ENCODE measurements at regions not wholly inside any gene's neighbourhood (a gene's known extent, or its start where the extent isn't known, plus 50 kb on each side); places are given as distances from the start of the nearest gene placed in this dataset.

- no peak for DNase-seq (ENCODE audit: low read depth in 1 of 2, low spot score in 1 of 2)
These were observed 838.0 kb upstream of the WWC1 start for GRCh38 chr5:167453246-167454030.

DNA sequence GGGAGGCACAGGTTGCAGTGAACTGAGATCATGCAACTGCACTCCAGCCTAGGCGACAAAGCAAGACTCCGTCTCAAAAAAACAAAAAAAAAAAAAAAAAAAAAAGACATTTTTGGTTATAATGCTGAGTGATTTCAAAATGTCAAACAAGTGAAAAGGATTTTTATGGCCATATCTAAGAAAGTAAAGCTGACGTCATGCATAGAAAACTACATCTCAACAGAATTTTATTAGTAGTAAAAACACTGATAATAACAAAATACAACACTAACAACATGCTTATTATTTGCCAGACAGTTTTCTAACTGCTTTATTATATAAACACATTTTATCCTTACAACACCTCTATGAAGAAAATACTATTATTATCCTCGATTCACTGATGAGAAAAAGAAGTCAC, 833.0 kb upstream of the WWC1 start:
- DNase-seq (ENCODE audit: low read depth in 1 of 2, low spot score in 1 of 2), result no peak

- DNase-seq (ENCODE audit: low read depth in 1 of 2, low spot score in 1 of 2), result no peak
These were observed 830.9 kb upstream of the WWC1 start for GRCh38 chr5:167460449-167461020.

- DNase-seq (ENCODE audit: low read depth in 1 of 2, low spot score in 1 of 2), result no peak
These were observed 827.5 kb upstream of the WWC1 start for GRCh38 chr5:167463939-167464338.

DNA sequence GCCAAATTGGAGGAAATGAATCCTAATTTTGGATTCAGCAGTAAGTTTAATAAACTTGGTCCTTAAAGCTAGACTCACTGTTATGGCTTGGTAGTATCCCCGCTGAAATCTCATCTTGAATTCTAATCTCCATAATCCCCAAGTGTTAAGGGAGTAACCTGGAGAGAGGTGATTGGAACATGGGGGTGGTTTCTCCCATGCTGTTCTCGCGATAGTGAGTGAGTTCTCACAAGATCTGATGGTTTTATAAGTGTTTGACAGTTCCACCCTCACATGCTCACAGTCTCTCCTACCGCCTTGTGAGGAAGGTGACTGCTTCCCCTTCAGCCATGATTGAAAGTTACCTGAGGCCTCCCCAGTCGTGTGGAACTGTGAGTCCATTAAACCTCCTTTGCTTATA, 824.5 kb upstream of the WWC1 start:
- no peak for DNase-seq (ENCODE audit: low read depth in 1 of 2, low spot score in 1 of 2)

DNA sequence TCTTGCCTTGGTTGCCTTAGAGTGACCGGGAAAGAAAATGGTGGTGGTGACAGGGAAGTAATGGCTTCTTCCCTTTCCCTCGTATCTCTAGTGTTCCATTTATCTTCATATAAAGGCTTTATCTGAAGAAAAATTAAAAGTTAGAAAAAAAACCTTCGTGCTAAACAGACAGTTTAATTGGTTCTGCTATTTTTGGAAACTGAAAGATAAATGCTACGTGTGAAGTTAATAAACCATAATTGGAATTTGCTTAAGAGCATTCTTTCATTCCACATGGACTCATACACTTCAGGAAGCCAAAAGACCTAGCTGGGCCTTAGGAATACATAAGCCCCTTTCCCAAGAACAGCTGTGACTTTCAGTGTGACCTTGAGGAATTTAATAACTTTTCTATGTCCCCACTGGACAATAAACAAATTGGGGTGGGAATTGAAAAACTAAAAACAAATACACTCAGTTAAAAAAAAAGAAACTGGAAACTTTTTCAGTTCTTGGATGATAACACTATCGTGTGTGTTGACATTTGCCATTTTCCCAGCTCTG, 818.8 kb upstream of the WWC1 start:
- no peak for DNase-seq (ENCODE audit: low read depth in 1 of 2, low spot score in 1 of 2)

DNA sequence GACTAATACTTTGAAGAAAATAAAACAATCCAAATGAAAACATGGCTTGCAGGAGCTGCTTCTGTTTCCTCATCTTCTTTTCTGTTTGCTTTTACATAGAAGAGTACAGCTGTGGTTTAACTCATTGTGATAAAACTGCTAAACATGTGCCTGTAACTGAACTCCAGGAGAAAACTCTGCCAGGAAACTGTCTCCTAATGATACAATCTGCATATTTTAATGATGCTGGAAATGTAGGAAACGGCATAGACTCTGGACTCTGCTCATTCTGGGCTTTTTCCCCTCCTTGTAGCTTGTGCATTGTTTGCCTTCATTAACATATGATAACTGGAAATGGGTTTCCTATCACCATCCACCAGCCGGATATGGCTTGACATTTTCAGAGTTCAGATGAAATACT, 813.3 kb upstream of the WWC1 start:
- DNase-seq (ENCODE audit: low read depth in 1 of 2, low spot score in 1 of 2), result no peak

- DNase-seq (ENCODE audit: low read depth in 1 of 2, low spot score in 1 of 2), result no peak
These were observed 811.7 kb upstream of the WWC1 start for GRCh38 chr5:167479779-167480178.

GRCh38 chr5:167481345-167481744, 810.1 kb upstream of the WWC1 start:
- DNase-seq (ENCODE audit: low read depth in 1 of 2, low spot score in 1 of 2), result no peak

DNA sequence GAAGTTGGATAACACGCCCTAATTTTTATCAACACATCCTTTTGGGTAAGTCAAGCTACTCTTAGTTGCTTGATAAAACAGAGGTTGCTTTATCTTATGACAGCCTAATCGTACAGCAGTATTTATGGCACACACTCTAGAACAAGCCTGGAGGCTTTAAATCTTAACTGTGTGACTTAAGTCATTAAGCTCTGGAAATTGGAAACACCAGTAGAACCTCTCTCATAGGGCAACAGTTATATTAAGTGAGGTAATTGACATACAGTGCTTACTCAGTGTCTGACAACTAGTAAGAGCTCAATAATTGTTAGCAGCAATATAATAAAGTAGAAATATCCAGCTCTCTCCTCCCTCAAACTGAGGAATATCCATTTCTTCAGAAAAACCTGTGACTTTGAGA, 808.9 kb upstream of the WWC1 start:
- DNase-seq (ENCODE audit: low read depth in 1 of 2, low spot score in 1 of 2), result no peak

DNA sequence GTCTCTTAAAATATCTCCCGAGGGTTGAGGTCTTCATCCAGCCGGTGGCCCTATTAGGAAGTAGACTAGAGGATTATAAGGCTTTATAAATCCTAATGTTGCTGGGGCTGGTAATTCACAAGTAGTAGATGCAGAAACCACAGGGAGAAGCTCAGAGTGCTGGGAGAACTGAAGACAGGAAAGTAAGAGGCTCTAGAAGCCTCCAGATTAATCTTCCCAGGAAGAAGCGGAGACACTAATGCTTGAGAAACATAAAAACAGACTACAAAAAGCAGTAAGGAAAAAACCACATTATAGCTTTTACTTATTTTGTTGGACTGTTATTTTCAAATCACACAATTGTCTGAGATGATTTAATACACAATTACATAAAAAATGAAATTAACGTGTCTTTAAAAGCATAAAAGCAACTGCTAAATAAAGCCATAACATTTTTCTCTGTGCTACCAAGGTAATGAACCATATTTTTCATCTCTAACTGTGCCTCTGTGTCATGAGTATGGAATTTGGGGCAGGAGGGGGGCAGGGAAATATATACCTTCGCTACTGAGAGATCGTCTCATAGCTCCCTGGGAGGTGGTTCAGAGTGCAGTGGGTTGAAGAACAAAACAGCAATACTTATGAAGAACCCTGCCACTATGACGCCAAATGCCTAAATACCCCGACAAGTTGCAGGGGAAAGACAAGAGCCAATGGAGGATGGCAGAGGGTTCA, 806.2 kb upstream of the WWC1 start:
- no peak for DNase-seq (ENCODE audit: low read depth in 1 of 2, low spot score in 1 of 2)

- DNase-seq (ENCODE audit: low read depth in 1 of 2, low spot score in 1 of 2), result no peak
These were observed 803.1 kb upstream of the WWC1 start for GRCh38 chr5:167488371-167488770.

GRCh38 chr5:167489202-167489601, 802.2 kb upstream of the WWC1 start:
- no peak for DNase-seq (ENCODE audit: low read depth in 1 of 2, low spot score in 1 of 2)

DNA sequence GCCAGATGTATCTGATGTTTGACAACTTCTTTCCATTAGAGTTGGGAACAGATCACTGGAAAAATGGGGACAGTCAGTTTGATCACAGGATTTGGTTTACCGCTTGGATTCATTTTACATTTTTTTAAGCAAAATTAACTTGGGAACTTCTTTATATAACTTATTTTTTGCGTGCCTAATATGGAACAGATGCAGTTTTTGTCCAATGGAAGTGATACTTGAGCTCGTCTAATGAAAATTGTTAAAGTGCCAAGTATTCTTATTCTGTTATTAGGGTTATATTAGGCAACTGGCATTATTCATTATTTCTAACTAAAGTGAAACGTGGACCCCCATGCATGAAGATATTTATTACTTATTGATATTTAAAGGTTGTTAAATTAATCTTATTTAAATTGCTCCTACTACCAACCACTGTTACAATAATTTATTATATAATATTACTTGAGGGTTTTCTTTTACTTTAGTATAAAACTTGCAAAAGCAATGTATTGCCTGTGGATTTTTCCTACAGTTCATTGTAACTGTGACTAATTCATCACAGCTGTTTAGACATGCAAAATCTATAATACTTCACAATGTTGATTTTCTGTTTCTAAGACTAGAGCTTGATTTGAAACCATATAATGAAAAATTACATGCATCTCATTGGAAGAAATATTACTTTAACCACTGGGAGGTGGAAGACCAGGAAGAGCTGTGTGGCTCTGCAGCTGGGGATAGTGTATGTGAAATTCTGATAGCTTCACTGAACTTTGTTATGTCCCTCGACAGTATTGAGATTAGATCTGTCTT, 787.3 kb upstream of the WWC1 start:
- DNase-seq (ENCODE audit: low read depth in 1 of 2, low spot score in 1 of 2), result no peak

DNA sequence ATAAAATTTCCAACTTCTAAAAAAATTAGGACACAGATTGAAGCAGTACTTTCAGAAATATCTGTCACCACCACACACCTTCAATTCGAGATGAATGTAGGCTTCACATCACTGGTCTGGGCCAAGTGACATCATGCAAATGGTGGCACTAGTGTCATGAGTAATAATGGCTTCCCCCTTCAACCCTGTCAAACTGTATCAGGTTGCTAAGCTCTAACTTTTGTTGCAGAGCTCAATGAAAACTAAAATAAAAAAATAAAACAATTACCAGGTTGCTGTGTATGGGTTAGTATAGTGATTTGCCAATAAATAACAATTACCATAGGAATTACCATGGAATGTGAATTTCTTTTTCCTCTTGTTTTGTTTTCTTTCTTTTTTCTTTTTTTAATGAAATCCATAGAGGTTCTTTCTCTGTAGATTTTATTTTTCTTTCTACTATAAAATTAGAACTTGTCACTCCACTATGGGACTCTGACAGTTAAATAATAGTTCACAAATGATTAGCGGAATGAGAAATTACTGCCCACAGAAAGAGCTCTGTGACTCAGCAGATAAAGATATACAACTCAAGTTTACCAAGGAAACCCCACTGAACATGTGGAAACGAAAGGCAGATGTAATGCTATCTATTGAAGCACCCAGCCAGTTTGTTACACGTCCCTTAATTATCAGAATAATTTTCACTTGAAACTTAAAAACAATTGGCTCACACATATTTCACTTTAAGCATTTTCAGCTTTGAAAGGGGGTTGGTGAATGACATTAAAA, 783.8 kb upstream of the WWC1 start:
- no peak for DNase-seq (ENCODE audit: low read depth in 1 of 2, low spot score in 1 of 2)

DNA sequence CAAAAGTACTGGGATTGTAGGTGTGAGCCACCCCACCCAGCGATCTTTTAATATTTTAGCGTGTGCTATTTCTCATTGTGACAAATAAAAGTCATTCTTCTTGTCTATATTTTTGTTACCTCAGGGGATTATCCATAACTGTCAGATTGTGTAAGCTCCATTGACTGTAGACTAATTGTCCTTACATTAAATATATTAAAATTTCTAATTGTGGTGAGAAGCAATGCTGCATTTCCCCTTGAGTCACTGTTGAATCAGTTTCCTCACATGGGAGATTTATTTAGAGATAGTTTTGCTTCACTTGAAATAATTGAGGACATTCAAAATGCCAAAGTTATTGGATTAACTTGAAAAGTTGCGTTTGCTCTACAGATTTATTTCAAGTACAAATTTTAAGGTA, 782.4 kb upstream of the WWC1 start:
- DNase-seq (ENCODE audit: low read depth in 1 of 2, low spot score in 1 of 2), result no peak

- no peak for DNase-seq (ENCODE audit: low read depth in 1 of 2, low spot score in 1 of 2)
These were observed 780.2 kb upstream of the WWC1 start for GRCh38 chr5:167511276-167511675.

DNA sequence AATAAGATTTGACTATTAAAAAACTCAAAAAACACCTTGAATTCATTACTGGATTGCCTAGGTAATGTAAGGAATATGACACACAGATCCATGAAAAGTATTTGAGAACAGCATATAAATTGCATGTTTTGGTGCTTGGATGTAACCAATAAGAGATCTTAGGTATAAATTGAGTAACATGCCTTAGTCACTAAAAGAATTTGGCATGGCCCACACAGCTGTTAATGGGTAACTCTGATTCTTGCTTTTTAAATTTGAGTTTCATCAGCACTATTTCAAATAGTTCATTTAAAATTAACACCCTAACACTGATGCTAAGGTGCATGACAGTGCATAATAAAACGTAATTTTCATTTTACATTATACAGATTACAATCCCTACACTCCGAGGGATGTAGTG, 779.3 kb upstream of the WWC1 start:
- DNase-seq (ENCODE audit: low read depth in 1 of 2, low spot score in 1 of 2), result no peak

DNA sequence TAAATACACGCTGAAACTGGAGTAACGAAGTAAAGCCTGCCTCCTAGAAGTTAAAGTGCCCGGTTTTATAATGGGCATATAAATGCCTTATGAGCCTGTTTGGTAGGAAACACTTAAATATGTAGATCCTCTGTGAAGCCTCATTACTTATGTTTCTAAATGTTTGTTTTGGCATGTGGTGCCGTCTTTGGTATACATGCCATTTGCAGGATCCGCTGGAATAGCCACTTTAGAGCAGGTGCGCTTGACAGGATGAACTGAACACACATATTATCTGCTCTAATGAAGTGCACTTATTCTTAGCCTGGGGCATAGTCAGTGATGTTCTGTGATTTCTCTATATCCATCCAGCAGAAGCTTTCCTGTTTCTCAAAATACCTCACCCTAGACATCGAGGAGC, 778.1 kb upstream of the WWC1 start:
- DNase-seq (ENCODE audit: low read depth in 1 of 2, low spot score in 1 of 2), result no peak

- DNase-seq (ENCODE audit: low read depth in 1 of 2, low spot score in 1 of 2), result no peak
These were observed 777.0 kb upstream of the WWC1 start for GRCh38 chr5:167514461-167514860.

DNA sequence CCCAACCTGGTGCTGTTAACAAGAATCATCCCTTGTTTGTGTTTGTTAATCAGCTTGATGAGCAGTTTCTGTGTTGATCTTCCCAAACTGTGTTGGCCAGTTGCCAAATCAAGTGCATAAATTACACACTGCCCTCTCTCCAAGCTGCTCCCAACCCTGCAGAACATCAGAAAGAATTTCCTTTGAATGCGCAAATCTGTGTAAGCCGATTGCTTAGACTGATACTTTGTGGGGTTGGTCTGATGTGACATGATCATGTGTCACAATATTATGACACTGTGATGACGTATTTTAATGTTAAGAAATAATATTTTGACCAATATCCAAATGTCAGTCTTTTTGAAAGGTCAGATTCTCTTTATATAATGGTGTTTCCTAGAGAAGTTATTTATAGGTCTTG, 766.4 kb upstream of the WWC1 start:
- DNase-seq (ENCODE audit: low read depth in 1 of 2, low spot score in 1 of 2), result no peak
